GM21786 (cell line): ENCODE measurements at regions not wholly inside any gene's neighbourhood (a gene's known extent, or its start where the extent isn't known, plus 50 kb on each side); places are given as distances from the start of the nearest gene placed in this dataset.
"Not testable (repeated sequence)": the region's sequence is repeated elsewhere in the genome, so short reads cannot be mapped to it uniquely, and the experiment has no call there.

Source experiments
- ATAC-seq: cut with Tn5 transposase; IDR thresholded peaks from one replicate; pipeline ENCODE4 v1.9.1; 2021; ENCODE audit not compliant: unreplicated experiment

- no peak for ATAC-seq
Measured at GRCh38 chr11:130668751-130669150, 220.3 kb downstream of the ADAMTS15 start.

GRCh38 chr11:130670200-130670599 is 221.8 kb downstream of the ADAMTS15 start:
- no peak for ATAC-seq

- ATAC-seq = no peak
Measured at GRCh38 chr11:130671801-130672700, 223.6 kb downstream of the ADAMTS15 start.

- ATAC-seq = no peak
Measured at GRCh38 chr11:130672911-130673310, 224.5 kb downstream of the ADAMTS15 start.

- no peak for ATAC-seq
Measured at GRCh38 chr11:130673698-130674097, 225.3 kb downstream of the ADAMTS15 start.

GRCh38 chr11:130674686-130675308 is 226.4 kb downstream of the ADAMTS15 start:
- no peak for ATAC-seq

GRCh38 chr11:130675371-130675821 is 227.0 kb downstream of the ADAMTS15 start:
- ATAC-seq = no peak

- no peak for ATAC-seq
Measured at GRCh38 chr11:130675917-130676316, 227.5 kb downstream of the ADAMTS15 start.

- ATAC-seq = no peak
Measured at GRCh38 chr11:130677486-130678153, 229.2 kb downstream of the ADAMTS15 start.

GRCh38 chr11:130679247-130679646 is 230.8 kb downstream of the ADAMTS15 start:
- ATAC-seq = no peak

- not testable (repeated sequence) for ATAC-seq
Measured at GRCh38 chr11:130682471-130682870, 233.8 kb downstream of the SNX19 start.

GRCh38 chr11:130689222-130689908 is 226.9 kb downstream of the SNX19 start:
- no peak for ATAC-seq

- ATAC-seq = no peak
Measured at GRCh38 chr11:130691581-130691980, 224.7 kb downstream of the SNX19 start.

- ATAC-seq = no peak
Measured at GRCh38 chr11:130692220-130692619, 224.1 kb downstream of the SNX19 start.

GRCh38 chr11:130693543-130693942 is 222.7 kb downstream of the SNX19 start:
- ATAC-seq = no peak

GRCh38 chr11:130694488-130695045 is 221.7 kb downstream of the SNX19 start:
- no peak for ATAC-seq

- no peak for ATAC-seq
Measured at GRCh38 chr11:130698174-130698573, 218.1 kb downstream of the SNX19 start.

- no peak for ATAC-seq
Measured at GRCh38 chr11:130699561-130699960, 216.7 kb downstream of the SNX19 start.

- no peak for ATAC-seq
Measured at GRCh38 chr11:130700092-130700491, 216.2 kb downstream of the SNX19 start.

GRCh38 chr11:130703489-130704190 is 212.6 kb downstream of the SNX19 start:
- no peak for ATAC-seq
